ENCODE measurements at regions not wholly inside any gene's neighbourhood (a gene's known extent, or its start where the extent isn't known, plus 50 kb on each side); places are given as distances from the start of the nearest gene placed in this dataset.

DNA sequence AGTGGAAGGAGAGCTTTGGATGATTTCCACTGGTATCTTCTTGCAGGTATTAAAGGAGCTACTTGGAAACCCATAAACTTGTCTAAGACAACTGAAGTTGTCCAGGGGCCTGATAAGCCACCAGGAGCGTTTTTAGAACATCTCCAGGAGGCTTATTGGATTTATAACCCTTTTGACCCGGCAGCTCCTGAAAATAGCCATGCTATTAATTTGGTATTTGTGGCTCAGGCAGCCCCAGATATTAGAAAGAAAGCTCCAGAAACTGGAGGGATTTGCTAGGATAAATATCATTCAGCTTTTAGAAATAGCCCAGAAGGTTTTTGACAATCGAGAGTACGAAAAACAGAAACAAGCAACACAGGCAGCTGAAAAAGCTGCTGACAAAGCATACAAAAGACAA lies 461.0 kb upstream of the HTR1E start:
- POLR2A ChIA-PET: no interaction called here
- ATAC-seq (no peak), FAIRE-seq (no peak), DNase-seq (ENCODE audit: low spot score) (no peak)
- H3K9ac ChIP-seq (ENCODE audit: insufficient read depth, low read depth, low read length): no peak overlapping the region
- in situ Hi-C loops (cut with HindIII; ENCODE audit: extremely low pct_ligation_motif_present, low pct_unique_long_range_greater_than_20kb): no loop called here
- CTCF ChIA-PET (ENCODE audit: low intra/inter-chr PET ratio, low total read pairs): no interaction called here
- no peaks in the 10 kb centered on the region for H3K79me2 ChIP-seq (ENCODE audit: insufficient read depth, low read length)
- H3K4me2 ChIP-seq (ENCODE audit: low read depth, low read length): no peak overlapping the region
- 0% methylated on average over 4 of the region's 4 CpGs for WGBS (ENCODE audit: low lambda C conversion rate)
- TF ChIP-seq RFXAP (CRISPR knock-in tag; IDR thresholded peaks at IDR 0.05; ENCODE audit: borderline replicate concordance): no peak
- TF ChIP-seq ERF (CRISPR knock-in tag; IDR thresholded peaks at IDR 0.05): no peak
- no peak for TF ChIP-seq SSRP1 (CRISPR knock-in tag; IDR thresholded peaks at IDR 0.05)
- no peak for TF ChIP-seq SALL2 (CRISPR knock-in tag; IDR thresholded peaks at IDR 0.05)
- no peak for TF ChIP-seq KDM5B (CRISPR knock-in tag; IDR thresholded peaks at IDR 0.05; ENCODE audit: borderline replicate concordance)
- no peak for TF ChIP-seq ATF7-NPFF (CRISPR knock-in tag; IDR thresholded peaks at IDR 0.05; ENCODE audit: low read depth)
- no peak for TF ChIP-seq ATF1 (CRISPR knock-in tag; IDR thresholded peaks at IDR 0.05)
- TF ChIP-seq, protein P1, sequence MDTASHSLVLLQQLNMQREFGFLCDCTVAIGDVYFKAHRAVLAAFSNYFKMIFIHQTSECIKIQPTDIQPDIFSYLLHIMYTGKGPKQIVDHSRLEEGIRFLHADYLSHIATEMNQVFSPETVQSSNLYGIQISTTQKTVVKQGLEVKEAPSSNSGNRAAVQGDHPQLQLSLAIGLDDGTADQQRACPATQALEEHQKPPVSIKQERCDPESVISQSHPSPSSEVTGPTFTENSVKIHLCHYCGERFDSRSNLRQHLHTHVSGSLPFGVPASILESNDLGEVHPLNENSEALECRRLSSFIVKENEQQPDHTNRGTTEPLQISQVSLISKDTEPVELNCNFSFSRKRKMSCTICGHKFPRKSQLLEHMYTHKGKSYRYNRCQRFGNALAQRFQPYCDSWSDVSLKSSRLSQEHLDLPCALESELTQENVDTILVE (CRISPR knock-in tag; IDR thresholded peaks at IDR 0.05): no peak
- no peak for TF ChIP-seq CEBPB (IDR thresholded peaks at IDR 0.05; ENCODE audit: borderline replicate concordance, low read depth, low read length)
- TF ChIP-seq ZNF296 (CRISPR knock-in tag; conservative IDR thresholded peaks at IDR 0.05): no peak
- TF ChIP-seq ZNF292 (CRISPR knock-in tag; IDR thresholded peaks at IDR 0.05; ENCODE audit: borderline replicate concordance, low read depth): no peak
- TF ChIP-seq, protein P2, sequence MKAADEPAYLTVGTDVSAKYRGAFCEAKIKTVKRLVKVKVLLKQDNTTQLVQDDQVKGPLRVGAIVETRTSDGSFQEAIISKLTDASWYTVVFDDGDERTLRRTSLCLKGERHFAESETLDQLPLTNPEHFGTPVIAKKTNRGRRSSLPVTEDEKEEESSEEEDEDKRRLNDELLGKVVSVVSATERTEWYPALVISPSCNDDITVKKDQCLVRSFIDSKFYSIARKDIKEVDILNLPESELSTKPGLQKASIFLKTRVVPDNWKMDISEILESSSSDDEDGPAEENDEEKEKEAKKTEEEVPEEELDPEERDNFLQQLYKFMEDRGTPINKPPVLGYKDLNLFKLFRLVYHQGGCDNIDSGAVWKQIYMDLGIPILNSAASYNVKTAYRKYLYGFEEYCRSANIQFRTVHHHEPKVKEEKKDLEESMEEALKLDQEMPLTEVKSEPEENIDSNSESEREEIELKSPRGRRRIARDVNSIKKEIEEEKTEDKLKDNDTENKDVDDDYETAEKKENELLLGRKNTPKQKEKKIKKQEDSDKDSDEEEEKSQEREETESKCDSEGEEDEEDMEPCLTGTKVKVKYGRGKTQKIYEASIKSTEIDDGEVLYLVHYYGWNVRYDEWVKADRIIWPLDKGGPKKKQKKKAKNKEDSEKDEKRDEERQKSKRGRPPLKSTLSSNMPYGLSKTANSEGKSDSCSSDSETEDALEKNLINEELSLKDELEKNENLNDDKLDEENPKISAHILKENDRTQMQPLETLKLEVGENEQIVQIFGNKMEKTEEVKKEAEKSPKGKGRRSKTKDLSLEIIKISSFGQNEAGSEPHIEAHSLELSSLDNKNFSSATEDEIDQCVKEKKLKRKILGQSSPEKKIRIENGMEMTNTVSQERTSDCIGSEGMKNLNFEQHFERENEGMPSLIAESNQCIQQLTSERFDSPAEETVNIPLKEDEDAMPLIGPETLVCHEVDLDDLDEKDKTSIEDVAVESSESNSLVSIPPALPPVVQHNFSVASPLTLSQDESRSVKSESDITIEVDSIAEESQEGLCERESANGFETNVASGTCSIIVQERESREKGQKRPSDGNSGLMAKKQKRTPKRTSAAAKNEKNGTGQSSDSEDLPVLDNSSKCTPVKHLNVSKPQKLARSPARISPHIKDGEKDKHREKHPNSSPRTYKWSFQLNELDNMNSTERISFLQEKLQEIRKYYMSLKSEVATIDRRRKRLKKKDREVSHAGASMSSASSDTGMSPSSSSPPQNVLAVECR (CRISPR knock-in tag; IDR thresholded peaks at IDR 0.05; ENCODE audit: borderline replicate concordance): no peak
- no peak for TF ChIP-seq FOSL1 (CRISPR knock-in tag; IDR thresholded peaks at IDR 0.05; ENCODE audit: borderline replicate concordance)
- TF ChIP-seq, protein P3, sequence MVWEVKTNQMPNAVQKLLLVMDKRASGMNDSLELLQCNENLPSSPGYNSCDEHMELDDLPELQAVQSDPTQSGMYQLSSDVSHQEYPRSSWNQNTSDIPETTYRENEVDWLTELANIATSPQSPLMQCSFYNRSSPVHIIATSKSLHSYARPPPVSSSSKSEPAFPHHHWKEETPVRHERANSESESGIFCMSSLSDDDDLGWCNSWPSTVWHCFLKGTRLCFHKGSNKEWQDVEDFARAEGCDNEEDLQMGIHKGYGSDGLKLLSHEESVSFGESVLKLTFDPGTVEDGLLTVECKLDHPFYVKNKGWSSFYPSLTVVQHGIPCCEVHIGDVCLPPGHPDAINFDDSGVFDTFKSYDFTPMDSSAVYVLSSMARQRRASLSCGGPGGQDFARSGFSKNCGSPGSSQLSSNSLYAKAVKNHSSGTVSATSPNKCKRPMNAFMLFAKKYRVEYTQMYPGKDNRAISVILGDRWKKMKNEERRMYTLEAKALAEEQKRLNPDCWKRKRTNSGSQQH (CRISPR knock-in tag; IDR thresholded peaks at IDR 0.05; ENCODE audit: low read depth): no peak
- TF ChIP-seq IKZF1 (IDR thresholded peaks at IDR 0.05): no peak
- no peak for TF ChIP-seq SRY (CRISPR knock-in tag; IDR thresholded peaks at IDR 0.05)
- TF ChIP-seq ZNF441 (CRISPR knock-in tag; IDR thresholded peaks at IDR 0.05; ENCODE audit: borderline replicate concordance): no peak
- H3K4me3 ChIP-seq (replicated peaks in 1 of 3; ENCODE audit: insufficient read depth in 1 of 3, low read depth in 2 of 3, low read length in 3 of 3): no peak overlapping the region
- no peaks in the 10 kb centered on the region for H3K4me1 ChIP-seq (ENCODE audit: insufficient read depth, low read length)
- no TSS peak for BruUV-seq (replicated peaks)
- H4K20me1 ChIP-seq (ENCODE audit: insufficient read depth, low read length): no peaks in the 10 kb centered on the region
- no peak overlapping the region for H3K27ac ChIP-seq (ENCODE audit: extremely low read length, insufficient read depth, low read length)
- no peaks in the 10 kb centered on the region for H3K9me3 ChIP-seq (ENCODE audit: low read length)
- no peaks in the 10 kb centered on the region for H3K36me3 ChIP-seq (replicated peaks in 1 of 2; ENCODE audit: control insufficient read depth in 1 of 2, insufficient read depth in 2 of 2, low read length in 2 of 2)
- intact Hi-C loops (cut with micrococcal nuclease; ENCODE audit: unreplicated experiment): no loop called here
- no peaks in the 10 kb centered on the region for H3K27me3 ChIP-seq (ENCODE audit: control insufficient read depth in 1 of 2, insufficient read depth in 2 of 2, low read length in 2 of 2)
- H2AFZ ChIP-seq (ENCODE audit: low read length): no peak overlapping the region
